Thymus (tissue), 11 donors: ENCODE measurements at regions not wholly inside any gene's neighbourhood (a gene's known extent, or its start where the extent isn't known, plus 50 kb on each side); places are given as distances from the start of the nearest gene placed in this dataset.

Experiments used
- DNase-seq, 9 donors: peaks; one replicate each; pipeline ENCODE4 v3.0.0-alpha.2; 2013; ENCODE audit warnings: low spot score in 9 of 9, low read depth in 6 of 9, missing footprints in 1 of 9
- H3K27ac ChIP-seq, 2 donors: one replicate each; pipeline ENCODE4 v1.5.1; 2013; ENCODE audit warnings: control low read depth in 1 of 2, low read depth in 1 of 2, low read length in 1 of 2, mild to moderate bottlenecking in 1 of 2, moderate library complexity in 1 of 2
- H3K27me3 ChIP-seq, 2 donors: one replicate each; pipeline ENCODE4 v1.5.1; 2013; ENCODE audit warnings: low read length in 1 of 2; ENCODE audit not compliant: control insufficient read depth in 2 of 2, insufficient read depth in 1 of 2
- H3K36me3 ChIP-seq, 2 donors: one replicate each; pipeline ENCODE4 v1.5.1; 2013; ENCODE audit warnings: low read length in 1 of 2, mild to moderate bottlenecking in 1 of 2, moderate library complexity in 1 of 2; ENCODE audit not compliant: control insufficient read depth in 2 of 2, insufficient read depth in 2 of 2
- H3K4me1 ChIP-seq, 2 donors: one replicate each; pipeline ENCODE4 v1.5.1; 2013; ENCODE audit warnings: low read length in 2 of 2; ENCODE audit not compliant: control insufficient read depth in 2 of 2, insufficient read depth in 2 of 2
- H3K4me3 ChIP-seq, 2 donors: one replicate each; pipeline ENCODE4 v1.5.1; 2013; ENCODE audit warnings: low read length in 2 of 2, control low read depth in 1 of 2, mild to moderate bottlenecking in 1 of 2
- H3K9me3 ChIP-seq, 2 donors: one replicate each; pipeline ENCODE4 v1.5.1; 2013; ENCODE audit warnings: low read length in 1 of 2, mild to moderate bottlenecking in 1 of 2; ENCODE audit not compliant: control insufficient read depth in 2 of 2, insufficient read depth in 1 of 2
- WGBS: extraction: QIAGEN DNeasy Blood & Tissue Kit; methylation state at CpG from one replicate; pipeline ENCODE4 v1.1.7; 2013; 5-methylcytosine and 5-hydroxymethylcytosine counted together
- donor health status: healthy.

DNA sequence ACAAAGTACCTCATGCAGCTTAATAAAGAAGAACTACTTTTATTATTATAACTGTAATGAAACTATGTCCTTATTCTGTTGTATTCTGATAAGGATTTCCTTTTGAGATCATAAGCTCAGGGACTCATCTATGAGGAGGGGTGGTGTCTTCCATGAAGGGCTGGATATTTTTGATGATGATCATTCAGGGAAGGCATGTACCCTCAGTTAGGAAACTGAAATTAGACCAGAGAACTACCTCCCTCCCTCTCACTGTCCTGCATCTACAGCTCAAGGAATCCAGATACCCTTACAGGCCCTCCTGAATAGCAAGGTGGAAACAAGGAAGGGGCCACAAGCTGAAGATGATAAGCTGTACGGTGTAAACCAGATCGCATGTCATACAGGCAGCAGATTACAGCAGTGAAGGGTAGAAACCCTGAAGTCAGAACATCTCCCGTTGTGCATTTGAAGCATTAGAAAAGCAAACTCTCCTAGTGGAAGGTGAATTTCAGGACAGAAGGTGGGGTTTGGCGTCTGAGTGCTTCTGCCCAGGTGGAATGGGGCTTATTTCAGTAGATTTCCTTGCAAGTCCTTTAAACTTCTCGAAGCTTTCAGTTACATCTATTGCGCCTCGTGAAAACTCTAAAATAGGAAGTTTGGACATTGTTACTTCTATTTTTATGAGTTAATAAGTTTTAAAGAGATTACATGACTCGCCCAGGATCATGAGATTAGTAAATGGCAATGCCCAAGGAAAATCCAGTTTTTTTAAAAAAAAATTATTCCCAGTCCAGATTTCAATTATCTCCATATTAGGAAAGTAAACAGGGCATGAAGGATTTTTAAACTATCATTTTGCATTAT, 101.1 kb upstream of the HNRNPU start:
- Histone ChIP-seq H3K36me3 (no peaks in the 10 kb centered on the region), H3K4me1 (peaks cover 4 to 14% of the 10 kb centered on the region in 2 donors), H3K9me3 (no peaks in the 10 kb centered on the region), H3K4me3 (no peak overlapping the region), H3K27ac (no peak overlapping the region), H3K27me3 (no peaks in the 10 kb centered on the region)
- 95% methylated on average over 8 of the region's 8 CpGs for WGBS
- no peak for DNase-seq

DNA sequence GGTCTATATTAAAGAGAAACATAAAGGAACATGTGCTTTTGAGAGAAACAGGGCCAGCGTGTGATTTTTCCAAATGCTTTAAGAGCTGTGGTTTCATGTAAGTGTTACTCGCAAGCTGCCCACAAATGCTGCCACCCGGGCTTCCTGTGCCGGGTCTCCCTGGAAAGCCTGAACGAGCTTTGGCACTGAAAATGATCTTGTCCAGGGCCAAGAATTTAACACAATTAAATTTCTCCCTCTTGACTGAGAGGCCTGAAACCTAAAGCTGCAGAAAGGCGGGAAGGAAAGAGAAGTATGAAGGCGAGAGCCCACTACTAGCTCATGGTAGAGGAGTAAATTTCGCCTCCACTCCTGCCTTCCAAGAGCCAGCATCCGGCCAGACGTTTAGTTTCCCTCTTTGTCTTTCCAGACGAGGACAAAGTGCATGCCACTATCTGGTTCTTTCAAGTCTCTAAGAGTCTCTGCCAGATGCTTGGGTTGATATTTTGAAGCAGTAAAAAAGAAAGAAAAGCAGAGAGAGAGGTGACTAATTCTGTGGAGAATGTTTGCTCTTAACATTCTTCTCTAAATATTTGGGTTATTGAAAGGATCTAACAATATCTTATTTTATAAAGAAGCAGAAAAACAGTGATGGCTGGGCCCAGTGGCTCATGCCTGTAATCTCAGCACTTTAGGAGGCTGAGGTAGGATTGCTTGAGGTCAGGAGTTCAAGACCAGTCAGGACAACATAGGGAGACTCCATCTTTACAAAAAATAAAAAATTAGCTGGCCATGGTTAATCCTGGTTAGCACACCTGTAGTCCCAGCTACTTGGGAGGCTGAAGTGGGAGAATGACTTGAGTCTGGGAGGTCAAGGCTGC, 100.0 kb upstream of the HNRNPU start:
- no peak overlapping the region for H3K27ac ChIP-seq
- H3K4me1 ChIP-seq, result peaks cover 4 to 14% of the 10 kb centered on the region in 2 donors
- WGBS, result 18% methylated on average over 11 of the region's 11 CpGs
- H3K4me3 ChIP-seq, result no peak overlapping the region
- H3K36me3 ChIP-seq, result no peaks in the 10 kb centered on the region
- no peaks in the 10 kb centered on the region for H3K27me3 ChIP-seq
- no peaks in the 10 kb centered on the region for H3K9me3 ChIP-seq
- DNase-seq, result peak in 2 of 9 donors; percentile 6 to 34

DNA sequence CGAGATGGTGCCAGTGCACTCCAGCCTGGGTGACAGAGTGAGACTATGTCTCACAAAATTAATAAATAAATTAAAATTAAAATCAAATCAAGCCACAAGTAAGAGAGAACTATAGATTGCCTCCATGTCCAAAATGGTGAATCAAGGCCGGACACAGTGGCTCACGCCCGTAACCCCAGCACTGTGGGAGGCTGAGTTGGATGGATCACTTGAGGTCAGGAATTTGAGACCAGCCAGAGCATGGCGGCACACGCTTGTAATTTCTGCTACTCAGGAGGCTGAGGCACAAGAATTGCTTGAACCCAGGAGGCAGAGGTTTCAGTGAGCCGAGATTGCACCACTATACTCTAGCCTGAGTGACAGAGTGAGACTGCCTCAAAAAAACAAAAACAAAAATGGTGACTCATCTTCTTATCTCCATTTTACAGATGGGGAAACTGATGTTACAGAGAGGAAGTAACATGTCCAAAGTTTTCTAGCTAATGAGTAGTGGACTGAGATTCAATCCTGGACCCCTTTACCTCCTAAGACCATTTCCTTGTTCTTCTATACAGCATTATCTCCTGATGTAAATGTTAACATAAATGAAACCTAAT, 99.0 kb upstream of the HNRNPU start:
- Histone ChIP-seq H3K27ac (no peak overlapping the region), H3K4me1 (peaks cover 4 to 12% of the 10 kb centered on the region in 2 donors), H3K27me3 (no peaks in the 10 kb centered on the region), H3K36me3 (no peaks in the 10 kb centered on the region), H3K9me3 (no peaks in the 10 kb centered on the region), H3K4me3 (no peak overlapping the region)
- 94% methylated on average over 7 of the region's 7 CpGs for WGBS
- DNase-seq, result no peak

DNA sequence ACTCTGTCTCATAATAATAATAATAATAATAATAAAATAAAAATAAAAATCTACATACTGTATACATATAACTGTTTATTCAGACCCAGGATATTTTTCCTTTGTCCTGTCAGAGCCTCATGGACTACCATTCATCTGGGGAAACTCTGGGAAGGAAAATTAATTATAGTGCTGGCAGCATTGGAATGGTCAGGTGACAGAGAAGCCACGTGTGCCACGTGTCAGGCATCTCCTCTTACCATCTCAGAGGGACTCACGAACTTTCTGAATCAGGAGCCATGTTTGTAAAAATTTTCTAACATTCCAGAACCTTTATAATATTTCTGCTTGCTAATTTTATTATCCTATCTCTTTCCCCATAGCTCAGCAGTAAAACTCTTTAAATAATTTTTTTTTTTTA, 97.8 kb upstream of the HNRNPU start:
- Histone ChIP-seq H3K9me3 (no peaks in the 10 kb centered on the region), H3K4me3 (no peak overlapping the region), H3K4me1 (peaks cover 4 to 13% of the 10 kb centered on the region in 2 donors), H3K36me3 (no peaks in the 10 kb centered on the region), H3K27ac (no peak overlapping the region), H3K27me3 (no peaks in the 10 kb centered on the region)
- DNase-seq, result no peak
- WGBS, result 79% methylated on average over 3 of the region's 3 CpGs

DNA sequence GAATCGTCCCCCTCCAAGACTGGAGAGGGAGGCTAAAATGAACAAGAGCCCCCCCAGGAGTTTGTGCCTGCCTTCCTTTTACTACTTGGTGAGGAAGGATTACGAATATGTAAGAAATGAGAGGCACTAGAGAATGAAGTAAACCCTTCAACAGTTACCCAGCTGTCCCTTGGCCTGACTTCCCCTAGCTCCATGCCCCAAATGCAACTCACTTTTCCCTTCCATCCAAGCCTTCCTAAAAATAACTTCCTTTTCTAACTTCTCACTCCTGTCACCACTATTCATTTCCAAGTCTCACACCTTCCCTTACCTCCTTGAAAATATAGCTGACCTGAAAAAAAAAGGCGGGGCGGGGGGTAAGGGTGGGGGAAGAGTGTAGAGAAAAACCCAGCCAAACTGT, 96.6 kb upstream of the HNRNPU start:
- Histone ChIP-seq H3K27ac (no peak overlapping the region), H3K9me3 (no peaks in the 10 kb centered on the region), H3K27me3 (no peaks in the 10 kb centered on the region), H3K4me1 (peaks cover 4 to 13% of the 10 kb centered on the region in 2 donors), H3K4me3 (no peak overlapping the region), H3K36me3 (no peaks in the 10 kb centered on the region)
- 92% methylated on average over 4 of the region's 4 CpGs for WGBS
- no peak for DNase-seq

DNA sequence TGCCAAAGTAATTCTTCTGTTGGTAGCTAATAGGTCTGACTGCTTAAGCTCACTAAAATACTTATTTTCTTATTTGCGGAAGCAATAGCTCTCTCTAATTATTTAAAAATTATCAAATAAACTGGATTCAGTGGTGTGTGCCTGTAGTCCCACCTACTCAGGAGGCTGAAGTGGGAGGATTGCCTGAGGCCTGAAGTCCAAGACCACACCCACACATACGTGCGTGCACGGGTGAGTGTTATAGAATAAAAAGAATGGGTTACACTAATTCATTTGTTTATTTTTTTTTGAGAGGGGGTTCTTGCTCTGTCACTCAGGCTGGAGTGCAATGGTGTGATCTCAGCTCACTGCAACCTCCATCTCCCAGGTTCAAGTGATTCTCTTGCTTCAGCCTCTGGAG, 94.2 kb upstream of the HNRNPU start:
- over 99% methylated on average over 4 of the region's 4 CpGs for WGBS
- no peak for DNase-seq

DNA sequence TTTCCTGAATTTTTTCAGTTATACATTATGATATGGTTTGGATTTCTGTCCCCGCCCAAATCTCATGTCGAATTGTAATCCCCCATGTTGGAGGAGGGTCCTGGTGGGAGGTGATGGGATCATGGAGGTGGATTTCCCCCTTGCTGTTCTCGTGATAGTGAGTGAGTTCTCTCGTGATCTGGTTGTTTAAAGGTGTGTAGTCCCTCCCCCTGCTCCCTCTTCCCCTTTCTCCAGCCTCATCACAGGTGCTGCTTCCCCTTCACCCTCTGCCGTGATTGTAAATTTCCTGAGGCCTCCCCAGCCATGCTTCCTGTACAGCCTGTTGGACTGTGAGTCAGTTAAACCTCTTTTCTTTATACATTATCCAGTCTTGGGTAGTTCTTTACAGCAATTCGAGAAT, 93.2 kb upstream of the HNRNPU start:
- Histone ChIP-seq H3K4me3 (no peak overlapping the region), H3K4me1 (peaks cover 0 to 3% of the 10 kb centered on the region in 2 donors), H3K27ac (no peak overlapping the region), H3K36me3 (no peaks in the 10 kb centered on the region), H3K27me3 (no peaks in the 10 kb centered on the region), H3K9me3 (no peaks in the 10 kb centered on the region)
- no peak for DNase-seq
- 38% methylated on average over 6 of the region's 6 CpGs for WGBS

More for the DNA sequence above, 94.2 kb upstream of the HNRNPU start:
- no peaks in the 10 kb centered on the region for H3K36me3 ChIP-seq
- H3K27ac ChIP-seq, result no peak overlapping the region
- H3K4me1 ChIP-seq, result peaks cover 0 to 3% of the 10 kb centered on the region in 2 donors
- H3K9me3 ChIP-seq, result no peaks in the 10 kb centered on the region
- H3K27me3 ChIP-seq, result no peaks in the 10 kb centered on the region
- no peak overlapping the region for H3K4me3 ChIP-seq

DNA sequence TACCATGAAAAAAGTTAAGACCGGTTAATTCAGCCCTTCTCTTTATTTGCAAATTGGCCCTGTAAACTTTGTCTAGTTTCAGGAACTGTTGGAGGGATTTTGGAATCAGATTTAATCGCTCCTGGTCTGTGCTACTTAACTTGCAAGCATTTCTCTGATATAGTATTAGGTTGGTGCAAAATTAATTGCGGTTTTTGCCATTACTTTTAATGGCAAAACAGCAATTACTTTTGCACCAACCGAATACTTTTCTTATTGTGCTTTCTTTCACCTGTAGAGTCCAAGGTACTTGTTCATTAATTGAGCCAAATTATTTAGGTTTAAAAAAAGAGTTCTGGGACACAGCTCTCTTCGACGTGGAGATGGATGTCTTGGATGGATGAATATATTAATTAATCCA, 92.8 kb upstream of the HNRNPU start:
- 93% methylated on average over 6 of the region's 6 CpGs for WGBS
- H3K9me3 ChIP-seq, result no peaks in the 10 kb centered on the region
- H3K4me3 ChIP-seq, result no peak overlapping the region
- H3K27ac ChIP-seq, result no peak overlapping the region
- no peaks in the 10 kb centered on the region for H3K27me3 ChIP-seq
- DNase-seq, result no peak
- H3K36me3 ChIP-seq, result no peaks in the 10 kb centered on the region
- H3K4me1 ChIP-seq, result peaks cover 0 to 3% of the 10 kb centered on the region in 2 donors

DNA sequence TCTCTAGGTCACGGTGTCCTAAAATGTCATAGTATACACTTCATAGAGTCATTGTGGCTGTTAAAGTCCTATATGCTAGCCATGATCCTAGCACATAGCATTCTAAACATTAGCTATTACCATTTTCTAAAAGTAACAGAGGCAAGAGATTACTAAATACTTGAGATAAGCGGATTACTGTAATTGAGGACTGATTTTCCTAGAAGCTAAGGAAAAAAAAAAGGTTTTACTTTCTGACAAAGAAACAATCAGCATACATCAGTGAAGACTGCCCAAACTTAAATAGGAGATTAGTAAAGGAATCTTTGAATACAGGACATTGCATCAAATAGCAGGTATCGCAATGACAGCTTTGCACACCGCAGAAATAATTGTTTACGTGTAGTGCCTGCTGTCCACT, 91.3 kb upstream of the HNRNPU start:
- no peaks in the 10 kb centered on the region for H3K9me3 ChIP-seq
- no peak overlapping the region for H3K27ac ChIP-seq
- H3K27me3 ChIP-seq, result no peaks in the 10 kb centered on the region
- H3K4me1 ChIP-seq, result peaks cover 0 to 3% of the 10 kb centered on the region in 2 donors
- WGBS, result 98% methylated on average over 5 of the region's 5 CpGs
- H3K36me3 ChIP-seq, result no peaks in the 10 kb centered on the region
- no peak for DNase-seq
- H3K4me3 ChIP-seq, result no peak overlapping the region
